ENCODE measurements at regions not wholly inside any gene's neighbourhood (a gene's known extent, or its start where the extent isn't known, plus 50 kb on each side); places are given as distances from the start of the nearest gene placed in this dataset.
A peak's percentile ranks its signal among the peaks of the same experiment; 100 is the strongest.

- Mint-ChIP-seq H3K27me3 (ENCODE audit: unreplicated experiment) (peaks cover 1% of the 10 kb centered on the region), H3K27ac (ENCODE audit: unreplicated experiment) (no peak overlapping the region), H3K9me3 (ENCODE audit: unreplicated experiment) (peaks cover 4% of the 10 kb centered on the region), H3K4me3 (ENCODE audit: unreplicated experiment) (no peak overlapping the region), H3K4me1 (ENCODE audit: low read depth, unreplicated experiment) (no peaks in the 10 kb centered on the region), H3K36me3 (ENCODE audit: unreplicated experiment) (peaks cover 4% of the 10 kb centered on the region)
- TF ChIP-seq CTCF (IDR thresholded peaks at IDR 0.05; ENCODE audit: partially characterized antibody, unreplicated experiment): no peak
- peak; percentile 10 for DNase-seq
Observed at GRCh38 chr5:33166522-33166921, 274.2 kb upstream of the TARS1 start.

- Mint-ChIP-seq H3K4me1 (ENCODE audit: low read depth, unreplicated experiment) (no peaks in the 10 kb centered on the region), H3K36me3 (ENCODE audit: unreplicated experiment) (peaks cover 4% of the 10 kb centered on the region), H3K27me3 (ENCODE audit: unreplicated experiment) (peaks cover 1% of the 10 kb centered on the region), H3K9me3 (ENCODE audit: unreplicated experiment) (peaks cover 4% of the 10 kb centered on the region), H3K27ac (ENCODE audit: unreplicated experiment) (no peak overlapping the region), H3K4me3 (ENCODE audit: unreplicated experiment) (no peak overlapping the region)
- no peak for TF ChIP-seq CTCF (IDR thresholded peaks at IDR 0.05; ENCODE audit: partially characterized antibody, unreplicated experiment)
- DNase-seq: no peak
Observed at GRCh38 chr5:33166948-33167347, 273.8 kb upstream of the TARS1 start.

GRCh38 chr5:33167541-33167940 lies 273.2 kb upstream of the TARS1 start:
- Mint-ChIP-seq H3K9me3 (ENCODE audit: unreplicated experiment) (peaks cover 4% of the 10 kb centered on the region), H3K27ac (ENCODE audit: unreplicated experiment) (no peak overlapping the region), H3K4me3 (ENCODE audit: unreplicated experiment) (no peak overlapping the region), H3K36me3 (ENCODE audit: unreplicated experiment) (peaks cover 4% of the 10 kb centered on the region), H3K27me3 (ENCODE audit: unreplicated experiment) (peaks cover 1% of the 10 kb centered on the region), H3K4me1 (ENCODE audit: low read depth, unreplicated experiment) (no peaks in the 10 kb centered on the region)
- TF ChIP-seq CTCF (IDR thresholded peaks at IDR 0.05; ENCODE audit: partially characterized antibody, unreplicated experiment): no peak
- DNase-seq: no peak

GRCh38 chr5:33170411-33170810 lies 270.4 kb upstream of the TARS1 start:
- H3K4me1 Mint-ChIP-seq (ENCODE audit: low read depth, unreplicated experiment): no peaks in the 10 kb centered on the region
- no peak for DNase-seq
- H3K27ac Mint-ChIP-seq (ENCODE audit: unreplicated experiment): no peak overlapping the region
- peaks cover 1% of the 10 kb centered on the region for H3K27me3 Mint-ChIP-seq (ENCODE audit: unreplicated experiment)
- no peak overlapping the region for H3K4me3 Mint-ChIP-seq (ENCODE audit: unreplicated experiment)
- peaks cover 4% of the 10 kb centered on the region for H3K36me3 Mint-ChIP-seq (ENCODE audit: unreplicated experiment)
- TF ChIP-seq CTCF (IDR thresholded peaks at IDR 0.05; ENCODE audit: partially characterized antibody, unreplicated experiment): no peak
- H3K9me3 Mint-ChIP-seq (ENCODE audit: unreplicated experiment): peaks cover 4% of the 10 kb centered on the region

GRCh38 chr5:33174383-33174782 lies 266.4 kb upstream of the TARS1 start:
- Mint-ChIP-seq H3K27ac (ENCODE audit: unreplicated experiment) (no peak overlapping the region), H3K4me1 (ENCODE audit: low read depth, unreplicated experiment) (no peaks in the 10 kb centered on the region), H3K4me3 (ENCODE audit: unreplicated experiment) (no peak overlapping the region), H3K27me3 (ENCODE audit: unreplicated experiment) (no peaks in the 10 kb centered on the region), H3K36me3 (ENCODE audit: unreplicated experiment) (peaks cover 4% of the 10 kb centered on the region), H3K9me3 (ENCODE audit: unreplicated experiment) (peaks cover 2% of the 10 kb centered on the region)
- TF ChIP-seq CTCF (IDR thresholded peaks at IDR 0.05; ENCODE audit: partially characterized antibody, unreplicated experiment): no peak
- no peak for DNase-seq
